ENCODE measurements at regions not wholly inside any gene's neighbourhood (a gene's known extent, or its start where the extent isn't known, plus 50 kb on each side); places are given as distances from the start of the nearest gene placed in this dataset.

DNA sequence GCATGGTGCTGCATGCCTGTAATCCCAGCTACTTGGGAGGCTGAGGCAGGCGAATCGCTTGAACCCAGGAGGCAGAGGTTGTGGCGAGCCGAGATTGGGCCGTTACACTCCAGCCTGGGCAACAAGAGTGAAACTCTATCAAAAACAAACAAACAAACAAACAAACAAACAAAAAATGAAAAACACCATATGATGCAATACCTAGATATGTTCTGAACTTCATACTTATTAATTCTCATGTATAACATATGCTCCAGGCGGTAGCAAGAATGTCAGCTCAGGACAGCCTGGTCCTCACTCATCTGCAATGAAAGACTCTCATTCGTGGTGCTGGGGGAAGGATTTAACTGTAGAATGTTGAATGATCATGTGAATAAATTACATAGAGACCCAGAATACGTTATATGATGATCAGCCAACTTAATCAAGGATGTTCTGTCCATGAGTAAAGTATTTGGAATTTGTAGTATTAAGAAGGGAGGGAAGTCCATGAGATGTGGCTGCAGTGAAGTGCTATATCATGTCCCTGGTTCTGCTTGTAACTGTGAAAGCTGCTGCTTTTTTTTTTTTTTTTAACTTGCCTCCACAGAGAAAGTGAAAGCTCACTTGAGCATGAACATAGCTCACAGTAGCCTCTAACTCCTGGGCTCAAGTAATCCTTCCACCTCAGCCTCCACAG, 206.8 kb downstream of the UQCRFS1 start:
- no peaks in the 10 kb centered on the region for H3K9me3 Mint-ChIP-seq
- H3K56ac ChIP-seq (ENCODE audit: insufficient read length, low read depth, low read length): no peak overlapping the region
- no peak overlapping the region for H3K18ac ChIP-seq (ENCODE audit: insufficient read length, low read depth, low read length)
- no peak overlapping the region for H3K4me2 ChIP-seq (ENCODE audit: insufficient read depth, insufficient read length, low read length)
- no peak overlapping the region for H2AFZ ChIP-seq (ENCODE audit: low read length)
- H2BK20ac ChIP-seq (ENCODE audit: low read depth, low read length, poor library complexity, severe bottlenecking): no peak overlapping the region
- no peaks in the 10 kb centered on the region; the same call in 1 of the 2 replicates for H3K4me1 ChIP-seq (ENCODE audit: insufficient read depth, low read length)
- no peaks in the 10 kb centered on the region for H3K23me2 ChIP-seq (ENCODE audit: insufficient read length, low read depth, low read length, poor library complexity, severe bottlenecking)
- no peak overlapping the region for H3K4me3 Mint-ChIP-seq
- TF ChIP-seq, protein P1, sequence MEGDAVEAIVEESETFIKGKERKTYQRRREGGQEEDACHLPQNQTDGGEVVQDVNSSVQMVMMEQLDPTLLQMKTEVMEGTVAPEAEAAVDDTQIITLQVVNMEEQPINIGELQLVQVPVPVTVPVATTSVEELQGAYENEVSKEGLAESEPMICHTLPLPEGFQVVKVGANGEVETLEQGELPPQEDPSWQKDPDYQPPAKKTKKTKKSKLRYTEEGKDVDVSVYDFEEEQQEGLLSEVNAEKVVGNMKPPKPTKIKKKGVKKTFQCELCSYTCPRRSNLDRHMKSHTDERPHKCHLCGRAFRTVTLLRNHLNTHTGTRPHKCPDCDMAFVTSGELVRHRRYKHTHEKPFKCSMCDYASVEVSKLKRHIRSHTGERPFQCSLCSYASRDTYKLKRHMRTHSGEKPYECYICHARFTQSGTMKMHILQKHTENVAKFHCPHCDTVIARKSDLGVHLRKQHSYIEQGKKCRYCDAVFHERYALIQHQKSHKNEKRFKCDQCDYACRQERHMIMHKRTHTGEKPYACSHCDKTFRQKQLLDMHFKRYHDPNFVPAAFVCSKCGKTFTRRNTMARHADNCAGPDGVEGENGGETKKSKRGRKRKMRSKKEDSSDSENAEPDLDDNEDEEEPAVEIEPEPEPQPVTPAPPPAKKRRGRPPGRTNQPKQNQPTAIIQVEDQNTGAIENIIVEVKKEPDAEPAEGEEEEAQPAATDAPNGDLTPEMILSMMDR (conservative IDR thresholded peaks at IDR 0.05): no peak
- H4K5ac ChIP-seq (ENCODE audit: insufficient read length, low read depth, low read length): no peak overlapping the region
- no peak overlapping the region for H2BK120ac ChIP-seq (ENCODE audit: low read depth, low read length, poor library complexity, severe bottlenecking)
- no peak overlapping the region for H4K91ac ChIP-seq (ENCODE audit: insufficient read length, low read depth, low read length)
- DNase-seq: no peak
- no peaks in the 10 kb centered on the region for H3K36me3 Mint-ChIP-seq (ENCODE audit: insufficient read depth in 1 of 3, low read depth in 3 of 3)
- no peaks in the 10 kb centered on the region; the same call in 1 of the 2 replicates for H3K27me3 Mint-ChIP-seq (ENCODE audit: low read depth)
- H2BK15ac ChIP-seq (ENCODE audit: low read depth, low read length): no peak overlapping the region
- WGBS (ENCODE audit: extremely low coverage, insufficient read length, low lambda C conversion rate): no CpG with 5 or more reads among the region's 8 CpGs
- H4K8ac ChIP-seq (replicated peaks; ENCODE audit: insufficient read length, low read depth, low read length): no peak overlapping the region
- H3K4me1 Mint-ChIP-seq: peaks cover 24 to 34% of the 10 kb centered on the region in 2 experiments
- H3K27ac ChIP-seq (ENCODE audit: insufficient read length, low read depth, low read length): no peak overlapping the region
- H3K14ac ChIP-seq (ENCODE audit: insufficient read depth, low read length): no peak overlapping the region
- H3K4ac ChIP-seq (ENCODE audit: low read depth, low read length): no peak overlapping the region
- H3K23ac ChIP-seq (ENCODE audit: insufficient read length, low read depth, low read length): no peak overlapping the region
- no peak overlapping the region for H2BK12ac ChIP-seq (ENCODE audit: insufficient read length, low read depth, low read length)
- H2AK5ac ChIP-seq (ENCODE audit: insufficient read length, low read length): no peak overlapping the region
- H4K20me1 ChIP-seq (ENCODE audit: control insufficient read depth, insufficient read depth, insufficient read length): no peaks in the 10 kb centered on the region
- no peaks in the 10 kb centered on the region for H3K79me2 ChIP-seq (ENCODE audit: insufficient read depth, low read length)
- H3K9me3 ChIP-seq (ENCODE audit: control insufficient read depth, low read depth, low read length): no peaks in the 10 kb centered on the region
- no peak overlapping the region for H3T11ph ChIP-seq (ENCODE audit: low read length)
- H3K27me3 ChIP-seq (ENCODE audit: insufficient read depth, low read length): no peaks in the 10 kb centered on the region
- H3K79me1 ChIP-seq (ENCODE audit: insufficient read depth, low read depth, low read length, poor library complexity, severe bottlenecking): no peaks in the 10 kb centered on the region
- H2BK5ac ChIP-seq (ENCODE audit: insufficient read length, low read length): no peak overlapping the region
- H3K27ac Mint-ChIP-seq: no peak overlapping the region
- H3K9ac ChIP-seq (ENCODE audit: extremely low read depth, insufficient read length, low read length): no peak overlapping the region
